HL-60 (cell line): ENCODE measurements at regions not wholly inside any gene's neighbourhood (a gene's known extent, or its start where the extent isn't known, plus 50 kb on each side); places are given as distances from the start of the nearest gene placed in this dataset.

Source experiments
- CTCF ChIP-seq: IDR thresholded peaks from one replicate; pipeline ENCODE4 v1.5.1; 2011; ENCODE audit warnings: low read length, control low read depth, inconsistent platforms; ENCODE audit not compliant: insufficient read depth
- GABPA ChIP-seq: IDR thresholded peaks from 2 replicates; pipeline ENCODE4 v1.6.1; 2012; ENCODE audit warnings: low read depth
- POLR2AphosphoS5 ChIP-seq: IDR thresholded peaks from 2 replicates; pipeline ENCODE4 v1.6.1; 2012; ENCODE audit warnings: low read depth

DNA sequence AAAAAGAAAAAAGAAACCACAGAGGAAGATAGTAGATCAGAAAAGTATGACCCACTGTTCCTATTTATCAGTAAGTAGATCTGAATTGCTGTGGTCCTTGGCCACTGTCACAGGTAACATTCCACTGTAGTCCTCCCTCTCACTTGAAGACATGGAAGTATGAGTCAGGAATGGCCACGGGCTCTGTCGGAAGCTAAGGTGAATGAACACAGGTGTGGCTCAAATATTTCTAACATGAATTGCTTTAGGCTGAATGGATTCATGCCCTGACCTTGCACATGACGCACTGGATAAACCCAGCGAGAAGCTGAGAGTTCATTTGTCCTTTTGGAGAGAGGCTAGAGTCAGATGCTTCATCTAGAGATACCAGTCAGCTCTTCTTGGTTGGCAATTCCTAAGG is 224.5 kb upstream of the SP8 start:
- no peak for TF ChIP-seq CTCF
- no peak for TF ChIP-seq POLR2AphosphoS5
- no peak for TF ChIP-seq GABPA
